Gastrocnemius medialis (tissue), 4 donors: ENCODE measurements at regions not wholly inside any gene's neighbourhood (a gene's known extent, or its start where the extent isn't known, plus 50 kb on each side); places are given as distances from the start of the nearest gene placed in this dataset.
"Not testable (repeated sequence)": the region's sequence is repeated elsewhere in the genome, so short reads cannot be mapped to it uniquely, and the experiment has no call there.

ENCODE experiments used
- CTCF ChIP-seq, 5 experiments: fragments of 450-650 bp in 3 of 5; fragments of 200-600 bp in 2 of 5; sonication (generic) in 2 of 5; IDR thresholded peaks in 4 of 5; conservative IDR thresholded peaks in 1 of 5; 1 replicate in 4 of 5; 2 replicates in 1 of 5; pipeline ENCODE4 v1.5.1; 2016 to 2019; ENCODE audit warnings: antibody characterized with exemption in 5 of 5, mild to moderate bottlenecking in 3 of 5, moderate library complexity in 3 of 5
- POLR2A ChIP-seq, 2 donors: fragments of 450-650 bp; IDR thresholded peaks; one replicate each; pipeline ENCODE4 v1.6.1; 2017; ENCODE audit warnings: antibody characterized with exemption in 2 of 2, mild to moderate bottlenecking in 2 of 2, moderate library complexity in 2 of 2

- TF ChIP-seq CTCF (IDR thresholded peaks at IDR 0.05 in 4 of 5, conservative IDR thresholded peaks at IDR 0.05 in 1 of 5); POLR2A (IDR thresholded peaks at IDR 0.05): not testable (repeated sequence)
These were observed 572.8 kb downstream of the TUBA3C start for GRCh38 chr13:18608851-18609250.
